Hippocampal formation (tissue), 2 donors: ENCODE measurements at regions not wholly inside any gene's neighbourhood (a gene's known extent, or its start where the extent isn't known, plus 50 kb on each side); places are given as distances from the start of the nearest gene placed in this dataset.
"Not testable (repeated sequence)": the region's sequence is repeated elsewhere in the genome, so short reads cannot be mapped to it uniquely, and the experiment has no call there.

ENCODE experiments used
- DNase-seq, 2 donors: peaks; one replicate each; lab custom pipeline; 2025; lab: John Stamatoyannopoulos, UW

DNA sequence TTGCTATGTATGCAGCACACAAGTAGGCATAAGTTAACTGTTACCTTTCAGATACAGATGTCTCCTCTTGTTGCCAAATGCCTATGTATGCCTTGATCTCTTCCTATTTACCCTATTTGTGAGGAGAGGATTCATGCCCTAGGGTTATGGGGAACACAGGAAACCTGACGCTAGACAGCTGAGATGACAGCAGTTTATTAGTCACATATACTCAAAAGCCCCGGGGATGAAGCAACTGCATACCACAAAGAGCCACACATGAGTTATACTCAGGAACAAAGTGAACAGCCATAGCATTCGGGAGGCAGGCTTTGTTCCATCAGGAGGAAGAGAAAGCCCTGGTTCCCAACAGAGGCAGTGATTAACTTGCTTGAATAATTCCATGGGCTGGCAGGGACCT lies 1011.7 kb upstream of the PCDH7 start:
- DNase-seq = no peak

DNA sequence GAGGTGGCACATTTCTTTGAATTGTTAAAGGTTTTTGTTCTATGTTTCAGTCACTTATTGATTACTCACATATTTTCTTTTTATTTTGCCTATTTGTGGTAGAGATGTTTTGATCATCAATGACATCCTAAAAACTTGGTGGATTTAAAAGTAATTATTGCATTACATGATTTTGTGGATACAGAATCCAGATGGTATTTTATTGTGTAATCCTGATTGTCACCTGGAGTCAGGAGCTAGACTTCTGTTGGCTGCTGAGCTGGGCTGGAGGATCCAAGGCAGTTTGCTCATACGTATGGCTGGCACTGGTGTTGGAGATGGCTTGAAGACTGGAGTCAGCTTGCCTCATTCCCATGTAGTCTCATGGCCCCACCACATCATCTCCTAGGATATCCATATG lies 1009.6 kb upstream of the PCDH7 start:
- no peak for DNase-seq

DNA sequence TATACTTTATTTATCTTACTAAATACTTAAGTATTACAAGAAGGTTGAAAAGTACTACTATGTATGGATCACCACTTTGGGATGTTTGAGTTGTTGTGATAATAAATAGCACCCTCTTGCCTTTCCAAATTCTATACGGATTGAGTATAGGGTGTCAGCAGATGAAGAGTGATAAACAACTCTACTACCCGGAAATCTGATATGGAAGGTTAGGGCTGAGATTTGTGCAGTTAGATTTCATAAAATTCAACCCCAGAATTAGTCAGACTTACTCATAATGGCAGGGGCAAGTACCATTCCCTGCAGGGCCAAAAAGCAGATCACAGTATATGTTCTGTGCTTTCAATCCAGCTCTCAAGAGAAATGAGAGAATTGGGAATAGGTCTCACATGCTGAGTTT lies 1008.9 kb upstream of the PCDH7 start:
- no peak for DNase-seq

DNA sequence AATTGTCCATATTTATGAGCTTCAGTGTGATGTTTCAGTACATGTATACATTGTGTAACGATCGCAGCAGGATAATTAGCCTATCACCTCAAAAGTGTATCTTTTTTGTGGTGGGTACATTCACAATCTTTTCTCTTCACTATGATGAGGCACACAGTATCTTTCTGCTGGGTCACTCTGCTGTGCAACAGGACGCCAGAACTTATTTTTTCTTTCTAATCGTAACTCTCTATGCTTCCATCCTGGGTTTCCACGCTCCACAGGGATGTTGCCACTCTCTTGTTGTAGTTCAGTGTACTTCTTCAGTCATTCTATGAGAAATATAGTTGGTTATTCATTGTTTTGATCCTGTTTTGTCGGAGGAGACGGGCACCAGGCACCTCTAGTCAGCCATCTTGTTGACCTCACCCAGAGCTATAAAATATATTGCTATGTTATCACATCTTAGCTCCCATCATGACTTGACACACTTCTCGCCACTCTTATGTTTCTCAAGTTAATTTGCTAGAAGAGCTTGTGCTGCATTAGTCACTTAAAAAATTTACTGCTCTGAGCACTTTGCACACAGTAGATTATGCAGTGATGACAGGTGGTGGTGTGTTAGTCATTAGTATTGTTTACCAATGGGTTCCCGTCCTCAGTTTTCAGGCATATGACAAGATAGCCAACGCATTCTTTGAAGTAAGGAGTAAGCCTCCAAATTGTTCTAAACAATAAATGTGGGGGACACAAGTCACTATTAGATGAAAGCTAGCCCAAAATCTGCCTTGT lies 1002.7 kb upstream of the PCDH7 start:
- no peak for DNase-seq

DNA sequence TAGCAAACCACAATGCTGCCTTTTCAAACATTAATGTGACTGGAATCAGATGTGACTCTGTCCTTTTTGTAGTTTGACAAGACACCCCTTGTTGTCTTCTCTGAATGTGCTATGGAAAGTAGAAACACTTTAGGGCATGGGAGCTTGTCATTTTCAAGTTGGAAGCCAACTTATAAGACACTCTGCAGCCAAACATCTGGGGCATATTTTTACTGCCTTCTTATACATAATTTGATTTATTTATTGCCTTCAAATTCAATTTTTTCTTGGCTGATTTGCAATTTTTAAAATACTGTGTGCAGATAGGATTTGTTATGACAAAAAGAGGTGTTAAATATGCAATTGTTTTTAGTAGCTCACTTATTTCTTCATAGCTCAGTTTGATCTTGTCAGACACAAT lies 1002.0 kb upstream of the PCDH7 start:
- no peak for DNase-seq

DNA sequence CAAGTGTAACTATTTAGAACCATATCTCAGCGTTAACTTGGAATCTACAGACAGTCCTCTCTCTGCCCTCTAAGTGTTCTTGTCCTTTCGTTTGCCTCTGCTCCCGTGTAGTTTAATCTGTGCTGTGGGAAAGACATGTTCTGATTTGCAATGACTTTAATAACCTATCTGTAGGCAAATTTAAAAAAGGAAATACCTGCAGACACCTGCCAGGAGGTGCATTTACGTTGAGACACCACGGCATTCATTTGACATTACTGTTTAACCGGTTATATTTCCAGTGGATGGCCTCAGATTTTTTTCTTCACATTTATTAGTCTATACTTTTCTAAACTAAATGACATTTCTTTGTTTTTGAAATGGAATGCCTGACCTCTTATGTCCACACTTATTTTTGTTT lies 997.9 kb upstream of the PCDH7 start:
- DNase-seq = no peak

DNA sequence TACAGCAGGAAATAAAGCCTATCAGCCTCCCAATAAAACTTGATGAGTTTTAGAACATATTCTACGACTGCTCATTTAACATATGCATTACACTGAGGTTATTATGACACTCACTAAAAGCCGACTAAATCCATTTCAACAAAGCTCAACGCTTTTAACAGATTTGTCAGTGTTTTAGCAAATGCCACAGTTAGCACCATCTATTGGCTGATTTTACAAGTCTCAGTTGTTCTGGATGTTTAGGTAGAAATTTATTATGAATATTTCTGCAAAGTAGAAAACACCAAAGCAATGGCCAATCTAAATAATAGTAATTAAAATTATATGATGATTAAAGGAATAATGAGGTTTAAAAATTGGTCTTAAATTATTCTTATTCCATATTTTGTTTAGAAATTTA lies 993.2 kb upstream of the PCDH7 start:
- no peak for DNase-seq

DNA sequence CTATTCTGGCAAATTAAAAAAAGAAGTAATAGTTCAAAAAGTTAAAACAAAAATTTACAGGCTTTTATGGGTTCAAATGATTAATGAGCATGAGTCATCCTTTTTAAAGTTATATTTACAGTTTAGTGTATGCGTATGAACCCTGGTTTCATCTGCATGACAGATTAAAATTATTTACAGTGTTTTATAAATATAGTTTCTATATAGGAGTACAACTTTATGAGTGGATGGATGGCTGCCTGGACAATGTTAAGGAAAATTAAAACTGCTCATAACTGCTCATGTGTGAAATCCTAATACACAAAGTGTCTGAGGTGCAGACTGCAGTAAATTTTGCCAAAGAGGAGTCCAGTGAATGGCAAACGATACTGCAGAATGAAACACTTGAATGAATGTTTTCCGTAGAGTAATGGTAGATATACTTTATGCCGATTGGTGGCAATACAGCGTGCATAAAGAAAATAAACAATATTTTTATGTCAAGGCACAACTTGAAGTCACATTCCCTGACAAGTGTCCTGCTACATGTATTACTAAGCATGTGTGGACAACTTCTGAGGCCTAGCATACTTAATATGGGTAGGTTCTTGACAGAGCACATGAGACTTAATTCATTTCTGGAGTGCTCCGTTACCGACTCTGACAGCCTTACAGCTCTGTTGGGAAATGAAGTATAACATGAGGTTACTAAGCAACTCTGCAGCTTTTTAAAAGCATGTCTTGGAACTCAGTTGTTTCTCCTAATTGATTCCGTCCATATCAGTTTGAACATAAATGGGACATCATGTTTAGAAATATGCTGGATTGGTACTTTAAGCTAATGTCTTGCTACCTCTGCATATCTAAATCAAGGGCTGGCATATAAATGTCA lies 985.6 kb upstream of the PCDH7 start:
- no peak for DNase-seq

DNA sequence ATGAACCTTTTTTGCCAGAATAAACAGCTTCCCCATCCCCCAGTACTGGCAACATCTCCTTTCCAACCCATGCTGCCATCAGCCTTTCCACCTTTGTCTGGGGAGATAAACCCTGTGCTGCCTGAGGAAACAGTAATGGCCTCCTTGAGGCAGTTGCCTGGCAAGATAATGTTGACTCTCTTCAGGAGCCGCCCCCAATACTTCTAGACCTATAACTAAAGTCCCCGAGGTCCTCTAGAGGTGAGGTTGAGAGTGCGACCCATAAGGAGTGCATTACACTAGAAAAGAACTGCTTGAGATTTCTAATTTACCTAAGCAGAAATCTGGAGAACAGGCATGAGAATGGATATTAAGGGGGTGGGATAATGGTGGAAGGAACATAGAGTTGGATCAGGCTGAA lies 963.2 kb upstream of the PCDH7 start:
- DNase-seq = no peak

DNA sequence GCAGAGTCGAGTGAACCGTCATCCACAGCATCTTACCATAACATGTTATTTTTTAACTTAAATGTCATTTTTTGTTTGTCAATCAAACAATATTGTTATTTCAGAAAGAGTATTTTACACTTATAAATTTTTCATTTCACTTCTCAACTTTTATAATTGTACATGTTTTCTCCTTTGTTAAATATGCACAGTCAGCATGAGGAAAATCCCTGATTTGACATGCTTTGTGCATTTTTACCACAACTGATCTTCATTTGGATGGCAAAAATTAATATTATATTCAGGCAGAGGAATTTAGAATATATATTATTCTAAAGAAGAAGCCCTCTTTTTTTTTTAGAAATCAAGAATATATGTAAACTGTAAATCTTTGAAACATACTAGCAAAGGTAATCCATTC lies 958.0 kb upstream of the PCDH7 start:
- no peak for DNase-seq

DNA sequence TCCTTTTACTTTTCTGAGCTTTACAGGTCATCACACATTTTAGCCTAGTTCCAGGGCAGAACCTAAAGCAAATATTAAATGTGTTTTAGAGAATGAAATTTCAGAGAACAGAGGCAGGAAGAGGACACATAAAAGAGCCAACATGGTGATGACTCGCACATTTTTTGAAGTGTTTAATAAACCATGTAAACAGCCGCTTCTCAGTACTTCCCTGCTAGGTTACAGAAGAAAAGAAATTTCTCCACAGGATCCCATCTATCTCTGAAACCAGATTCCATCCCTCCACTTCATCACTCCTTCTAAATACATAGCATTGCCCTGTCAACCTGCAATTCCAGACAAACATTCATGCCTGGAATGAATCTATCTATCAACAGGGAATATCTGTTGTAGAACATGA lies 949.5 kb upstream of the PCDH7 start:
- DNase-seq = no peak

DNA sequence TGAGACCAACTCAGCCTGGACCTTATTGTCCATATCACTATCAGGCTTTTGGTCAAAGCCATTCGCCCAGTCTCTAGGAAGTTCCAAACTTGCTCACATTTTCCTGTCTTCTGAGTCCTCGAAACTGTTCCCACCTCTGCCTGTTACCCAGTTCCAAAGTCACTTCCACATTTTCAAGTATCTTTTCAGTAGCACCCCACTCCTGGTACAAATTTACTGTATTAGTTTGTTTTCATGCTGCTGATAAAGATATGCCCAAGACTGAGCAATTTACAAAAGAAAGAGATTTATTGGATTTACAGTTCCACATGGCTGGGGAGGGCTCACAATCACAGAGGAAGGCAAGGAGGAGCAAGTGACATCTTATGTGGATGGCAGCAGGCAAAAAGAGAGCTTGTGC lies 932.0 kb upstream of the PCDH7 start:
- DNase-seq = not testable (repeated sequence)

DNA sequence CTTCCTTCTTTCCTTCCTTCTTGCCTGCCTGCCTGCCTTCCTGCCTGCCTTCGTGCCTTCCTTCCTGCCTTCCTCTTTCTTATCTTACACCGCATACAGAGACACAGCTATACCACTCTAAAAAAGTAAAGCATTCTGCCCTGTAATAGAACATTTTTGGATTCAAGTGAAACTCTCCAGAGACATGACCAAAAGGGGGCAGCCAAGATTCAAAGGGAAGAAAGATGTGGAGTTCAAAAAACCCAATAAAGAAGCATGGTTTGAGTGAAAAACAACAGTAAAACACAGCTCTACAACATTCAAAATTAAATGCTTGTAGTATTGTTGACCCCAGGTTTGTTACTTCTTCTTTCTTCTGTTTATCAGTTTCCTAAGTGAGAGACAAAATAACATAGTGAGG lies 914.9 kb upstream of the PCDH7 start:
- no peak for DNase-seq

DNA sequence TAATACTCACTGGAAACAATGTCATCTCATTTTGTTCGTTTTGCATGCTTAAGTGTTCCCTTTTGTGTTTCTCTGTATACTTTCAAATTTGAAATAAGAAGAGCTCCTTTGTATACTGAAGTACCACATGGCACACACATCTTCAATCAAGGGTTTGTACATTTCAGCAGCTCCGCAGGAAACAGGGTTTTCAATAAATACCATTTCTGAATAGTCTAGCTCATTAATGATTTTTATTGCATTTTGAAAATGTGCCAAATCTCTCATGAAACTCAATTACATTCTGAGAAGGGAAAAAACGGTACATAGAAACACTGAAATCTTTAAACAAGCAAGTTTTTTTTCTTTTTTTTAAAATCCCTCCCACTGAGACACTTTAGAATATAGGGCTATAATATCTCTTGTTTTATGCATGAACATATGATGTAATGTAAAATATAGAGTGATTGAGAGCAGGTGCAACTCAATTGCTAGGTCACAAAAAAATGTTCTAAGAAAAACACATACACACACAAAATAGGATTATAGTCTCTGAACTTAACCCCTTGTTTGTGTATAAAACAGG lies 914.2 kb upstream of the PCDH7 start:
- DNase-seq = no peak

DNA sequence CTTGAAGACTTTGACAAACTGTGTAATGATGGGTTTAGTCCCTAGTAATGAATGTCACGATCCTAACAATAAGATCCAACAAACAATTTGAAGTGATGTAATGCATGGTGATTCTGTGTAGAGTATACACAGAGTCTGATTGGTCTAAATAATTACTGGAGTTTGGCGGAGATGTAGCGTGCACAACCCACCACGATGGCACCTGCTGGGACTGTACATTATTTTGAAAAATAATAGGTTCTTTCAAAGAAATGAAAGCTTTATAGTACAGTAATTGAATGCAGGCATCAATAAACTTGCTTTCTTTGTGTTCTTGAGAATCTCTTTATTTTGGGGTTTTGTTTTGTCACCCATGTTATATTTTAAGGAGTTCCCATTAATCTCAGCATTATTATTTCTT lies 902.2 kb upstream of the PCDH7 start:
- no peak for DNase-seq

DNA sequence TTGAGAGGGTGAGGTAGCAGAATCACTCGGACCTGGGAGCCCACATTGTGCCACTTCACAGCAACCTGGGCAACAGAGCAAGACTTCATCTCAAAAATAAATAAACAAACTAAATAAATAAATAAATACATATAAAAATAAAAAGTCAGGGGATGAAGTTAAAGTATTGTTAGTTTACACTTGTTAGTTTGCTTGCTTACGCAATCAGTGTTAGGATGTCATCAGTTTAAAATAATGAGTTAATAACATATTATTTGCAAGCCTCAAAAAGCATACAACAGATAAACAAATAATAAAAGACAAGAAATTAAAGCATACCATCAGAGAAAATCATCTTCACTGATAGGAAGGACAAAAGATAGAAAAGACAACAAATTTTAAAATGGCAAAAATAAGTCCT lies 891.1 kb upstream of the PCDH7 start:
- DNase-seq = no peak

DNA sequence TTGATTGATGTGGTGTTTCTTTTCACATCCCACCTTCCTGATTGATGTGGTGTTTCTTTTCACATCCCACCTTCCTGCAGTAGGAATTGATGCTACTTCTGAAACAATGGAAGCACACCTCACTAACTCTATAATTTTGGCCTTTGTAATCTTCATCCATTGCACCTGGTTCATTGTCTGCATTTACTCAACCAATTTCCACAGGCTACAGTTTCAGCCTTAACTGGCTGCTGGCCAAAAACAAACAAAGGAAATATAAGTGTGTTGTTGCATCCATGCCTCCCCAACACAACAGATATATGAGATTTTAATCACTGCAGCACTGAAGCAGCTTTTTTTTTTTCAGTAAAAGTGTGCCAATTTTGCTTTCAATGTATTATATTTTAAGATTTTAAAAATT lies 867.6 kb upstream of the PCDH7 start:
- DNase-seq = no peak

DNA sequence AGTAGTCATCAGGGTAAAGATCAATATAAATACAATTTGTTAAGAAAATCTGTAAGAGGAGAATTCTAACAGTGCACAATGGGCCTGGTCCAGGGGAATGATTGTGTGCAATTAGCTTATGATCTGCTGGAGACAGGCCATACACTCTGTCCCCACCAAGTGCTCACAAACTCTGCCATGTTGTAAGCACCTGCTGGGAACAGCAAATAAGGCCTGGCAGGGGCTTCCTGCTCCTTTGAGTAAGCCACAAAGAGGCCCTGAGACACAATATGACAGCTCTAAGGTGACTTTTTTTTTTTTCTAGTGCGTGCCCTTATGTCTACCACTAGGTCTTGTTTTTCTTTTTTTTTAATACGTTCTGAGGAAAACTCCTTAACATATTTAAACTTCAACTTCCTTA lies 866.3 kb upstream of the PCDH7 start:
- no peak for DNase-seq

DNA sequence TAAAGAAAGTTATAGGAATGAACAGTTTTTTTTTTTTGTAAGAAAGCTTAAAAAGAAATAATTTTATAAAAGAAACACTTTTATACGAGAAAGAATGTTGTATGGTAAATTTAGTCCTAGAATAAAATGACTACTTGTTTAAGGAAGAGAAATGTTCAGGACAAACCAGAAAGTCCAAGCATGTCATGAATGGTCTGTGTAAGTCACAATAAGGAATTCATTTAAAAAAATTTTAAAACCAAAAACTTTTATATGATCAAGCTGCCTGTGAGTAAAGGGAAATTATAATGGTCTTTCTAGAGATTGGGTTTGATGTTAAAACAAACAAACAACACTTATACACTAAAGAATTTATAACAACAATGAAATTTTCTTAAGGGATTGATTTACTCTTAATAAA lies 858.9 kb upstream of the PCDH7 start:
- no peak for DNase-seq

DNA sequence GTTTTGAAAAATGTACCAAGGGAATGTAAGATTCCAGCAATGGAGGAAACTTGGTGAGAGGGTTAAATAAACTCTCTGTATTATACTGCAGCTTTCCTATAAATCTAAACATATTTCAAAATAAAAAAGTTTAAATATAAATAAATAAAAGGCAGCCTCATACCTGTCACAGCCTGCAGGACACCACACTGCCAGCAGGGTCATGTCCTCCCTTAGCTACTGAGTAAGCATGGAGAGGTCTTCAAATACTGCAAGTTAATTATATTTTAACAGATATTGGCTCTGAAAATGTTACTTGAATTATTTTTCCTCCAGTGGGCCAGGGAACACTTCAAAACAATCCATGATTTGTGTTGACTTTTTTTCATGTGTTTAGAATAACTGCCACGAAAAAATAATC lies 852.8 kb upstream of the PCDH7 start:
- no peak for DNase-seq

DNA sequence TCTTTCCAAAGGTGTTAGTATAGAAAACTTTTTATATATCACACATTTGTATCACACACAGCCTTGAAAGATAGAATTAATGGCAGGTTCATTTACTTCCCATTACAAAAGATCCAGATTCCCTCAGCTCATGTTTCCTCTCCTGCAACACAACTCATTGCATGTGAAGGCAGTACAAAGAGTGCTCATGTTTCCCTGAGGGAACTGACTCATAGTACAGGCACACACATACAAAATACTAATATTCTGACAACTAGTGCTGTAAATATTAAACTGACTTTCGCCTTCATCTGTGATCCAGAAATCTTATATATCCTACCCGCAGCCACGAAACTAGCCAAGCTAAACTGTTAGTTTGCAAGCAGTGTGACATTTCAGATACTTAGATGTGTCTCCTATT lies 819.8 kb upstream of the PCDH7 start:
- DNase-seq = no peak

DNA sequence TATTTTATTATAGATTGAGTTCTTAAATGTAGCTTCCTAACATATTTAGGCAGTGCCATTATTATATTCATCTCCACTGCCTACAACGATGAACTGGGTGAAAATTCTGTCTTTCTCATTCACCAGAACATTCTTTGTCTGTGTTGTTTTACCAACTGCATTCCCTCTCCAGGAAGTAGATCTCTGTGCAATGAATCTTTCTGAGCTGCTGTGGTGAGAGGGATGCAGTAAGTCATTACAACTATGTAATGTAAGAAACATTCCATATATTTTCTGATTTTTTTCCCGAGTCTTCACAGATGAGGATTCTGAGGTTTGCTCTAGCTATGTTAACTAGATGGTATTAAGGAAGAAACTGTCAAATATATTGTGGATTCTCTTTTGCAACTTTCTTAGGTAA lies 811.9 kb upstream of the PCDH7 start:
- no peak for DNase-seq

DNA sequence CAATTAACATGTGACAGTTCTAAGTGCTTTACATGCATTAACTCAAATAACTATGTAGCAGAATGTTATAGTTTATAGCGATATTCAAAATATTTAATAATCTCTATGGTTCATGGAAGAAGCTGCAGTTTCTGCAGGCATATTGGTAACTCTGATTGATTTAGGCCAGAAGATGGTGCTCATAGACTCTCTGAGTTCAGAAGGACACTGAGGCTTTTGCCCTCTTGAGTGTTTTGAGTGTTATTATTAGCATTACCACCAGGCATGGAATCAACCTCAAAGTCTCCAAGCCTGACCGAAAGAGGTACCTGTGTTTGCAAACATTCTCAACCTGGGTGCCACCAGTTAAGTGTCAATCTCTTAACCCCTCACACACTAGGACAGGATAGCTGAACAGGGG lies 792.3 kb upstream of the PCDH7 start:
- no peak for DNase-seq
